GM18520 (cell line): ENCODE measurements at regions not wholly inside any gene's neighbourhood (a gene's known extent, or its start where the extent isn't known, plus 50 kb on each side); places are given as distances from the start of the nearest gene placed in this dataset.
"Not testable (repeated sequence)": the region's sequence is repeated elsewhere in the genome, so short reads cannot be mapped to it uniquely, and the experiment has no call there.

Source experiments
- ATAC-seq: cut with Tn5 transposase; IDR thresholded peaks from one replicate; pipeline ENCODE4 v1.9.1; 2021; ENCODE audit not compliant: unreplicated experiment

GRCh38 chr15:45804028-45804427 lies 169.2 kb downstream of the SQOR start:
- ATAC-seq, result no peak

- ATAC-seq, result no peak
These were observed 175.4 kb downstream of the SQOR start for GRCh38 chr15:45810201-45810600.

DNA sequence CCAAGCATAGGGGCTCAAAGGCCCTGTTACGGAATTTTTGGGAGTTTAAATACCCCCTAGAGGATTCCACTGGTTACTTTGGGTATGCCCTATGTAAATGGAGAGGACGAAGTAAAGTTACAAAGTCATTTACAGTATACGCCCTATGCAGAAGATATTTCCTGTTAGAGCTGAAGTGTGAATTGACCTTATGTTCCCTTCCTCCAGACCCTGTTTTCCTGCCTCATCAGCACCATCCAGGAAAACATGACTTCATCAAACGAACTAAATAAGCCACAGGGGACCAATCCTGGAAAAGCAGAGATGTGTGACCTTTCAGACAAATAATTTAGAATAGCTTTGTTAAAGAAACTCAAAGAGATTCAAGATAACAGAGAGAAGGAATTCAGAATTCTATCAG lies 177.4 kb downstream of the SQOR start:
- no peak for ATAC-seq

DNA sequence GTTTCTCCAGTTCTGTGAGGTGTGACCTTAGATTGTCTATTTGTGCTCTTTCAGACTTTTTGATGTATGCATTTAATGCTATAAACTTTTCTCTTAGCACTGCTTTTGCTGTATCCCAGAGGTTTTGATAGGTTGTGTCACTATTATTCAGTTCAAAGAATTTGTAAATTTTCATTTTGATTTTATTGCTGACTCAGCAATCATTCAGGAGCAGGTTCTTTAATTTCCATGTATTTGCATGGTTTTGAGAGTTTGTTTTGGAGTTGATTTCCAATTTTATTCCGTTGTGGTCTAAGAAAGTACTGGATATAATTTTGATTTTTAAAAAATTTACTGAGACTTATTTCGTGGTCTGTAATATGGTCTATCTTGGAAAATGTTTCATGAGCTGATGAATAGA lies 182.7 kb downstream of the SQOR start:
- not testable (repeated sequence) for ATAC-seq

DNA sequence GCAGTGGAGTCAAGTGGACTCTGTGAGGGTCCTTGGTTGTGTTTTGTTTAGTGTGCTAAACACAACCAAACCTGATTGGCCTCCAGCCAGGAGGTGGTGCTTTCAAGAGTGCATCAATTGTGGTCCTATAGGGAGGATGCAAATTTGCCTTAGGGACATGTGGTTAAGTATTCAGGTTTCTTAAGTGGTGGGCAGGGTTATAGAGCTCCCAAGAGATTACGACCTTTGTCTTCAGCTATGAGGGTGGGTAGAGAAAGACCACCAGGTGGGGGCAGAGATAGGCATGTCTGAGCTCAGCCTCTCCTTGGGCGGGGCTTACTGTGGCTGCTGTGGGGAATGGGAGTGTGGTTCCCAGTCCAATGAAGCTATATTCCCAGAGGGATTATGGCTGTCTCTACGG lies 186.6 kb downstream of the SQOR start:
- no peak for ATAC-seq

DNA sequence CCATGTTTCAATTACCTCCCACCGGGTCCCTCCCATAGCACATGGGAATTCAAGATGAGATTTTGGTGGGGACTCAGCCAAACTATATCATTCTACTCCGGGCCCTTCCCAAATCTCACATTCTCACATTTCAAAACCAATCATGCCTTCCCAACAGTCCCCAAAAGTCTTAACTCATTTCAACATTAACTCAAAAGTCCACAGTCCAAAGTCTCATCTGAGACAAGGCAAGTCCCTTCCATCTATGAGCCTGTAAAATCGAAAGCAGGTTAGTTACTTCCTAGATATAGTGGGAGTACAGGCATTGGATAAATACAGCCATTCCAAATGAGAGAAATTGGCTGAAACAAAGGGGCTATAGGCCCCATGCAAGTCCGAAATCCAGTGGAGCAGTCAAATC lies 188.1 kb downstream of the SQOR start:
- ATAC-seq, result not testable (repeated sequence)

- ATAC-seq, result no peak
These were observed 192.4 kb downstream of the SQOR start for GRCh38 chr15:45827275-45827674.

- ATAC-seq, result no peak
These were observed 192.9 kb downstream of the SQOR start for GRCh38 chr15:45827766-45828165.

- ATAC-seq, result no peak
These were observed 194.7 kb downstream of the SQOR start for GRCh38 chr15:45829336-45830153.

GRCh38 chr15:45831787-45832186 lies 197.0 kb downstream of the SQOR start:
- no peak for ATAC-seq

DNA sequence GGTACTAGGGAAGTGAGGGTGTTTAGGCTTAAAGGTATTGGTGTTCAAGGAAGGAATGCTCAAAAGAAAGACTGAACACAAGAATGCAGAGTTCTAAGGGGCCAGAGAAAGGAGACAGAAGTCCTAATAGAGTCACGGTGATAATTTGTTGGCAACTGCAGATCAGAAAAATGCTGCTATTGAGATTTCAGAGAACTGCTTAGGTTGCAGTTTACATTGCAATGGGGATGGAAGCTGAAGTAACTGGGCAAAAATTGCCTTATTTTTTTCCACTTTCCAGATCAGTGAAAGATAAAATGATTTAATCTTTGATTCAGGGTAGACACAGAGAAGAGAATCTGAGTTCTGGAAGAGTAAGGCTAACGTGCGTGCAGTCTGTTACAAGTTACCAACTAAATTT lies 199.8 kb downstream of the SQOR start:
- ATAC-seq, result no peak

DNA sequence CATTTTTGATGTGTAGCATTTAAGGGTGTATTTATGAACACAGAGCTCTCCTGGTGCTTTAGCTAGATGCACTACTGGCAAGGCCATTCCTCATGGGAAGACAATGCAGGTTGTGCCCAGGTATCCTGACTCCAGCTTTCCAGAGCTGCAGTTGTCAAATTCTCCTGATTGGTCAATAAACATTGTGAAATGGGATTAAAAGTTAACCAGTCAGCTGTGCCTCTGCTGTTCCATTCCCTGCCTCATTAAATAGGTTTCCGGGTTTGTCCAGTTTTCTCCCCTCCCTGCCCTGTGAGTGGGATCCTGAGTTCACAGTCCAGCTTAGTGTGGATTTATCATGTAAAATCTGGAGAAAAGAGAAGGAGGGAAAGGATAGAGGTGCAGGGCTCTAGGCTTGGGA lies 207.3 kb downstream of the SQOR start:
- ATAC-seq, result no peak

GRCh38 chr15:45847645-45848044 lies 212.8 kb downstream of the SQOR start:
- no peak for ATAC-seq

DNA sequence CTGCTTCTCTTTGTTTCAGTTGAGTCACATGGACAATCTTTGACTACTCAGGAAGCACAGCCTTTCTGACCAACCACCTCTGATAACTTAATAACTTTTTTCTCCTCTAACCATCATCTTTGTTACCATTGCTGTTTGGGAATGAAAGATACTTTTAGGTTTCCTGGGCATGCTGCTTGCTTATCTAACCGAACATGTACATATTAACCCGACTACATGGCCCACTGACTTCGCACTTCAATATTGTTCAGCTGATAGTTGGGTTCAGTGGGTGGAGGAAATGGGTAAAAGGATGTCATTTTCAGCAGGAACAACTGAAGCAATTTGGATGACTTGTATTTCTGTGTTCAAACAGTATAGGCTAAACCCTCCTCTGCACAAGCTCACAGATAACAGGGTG lies 214.3 kb downstream of the SQOR start:
- no peak for ATAC-seq

DNA sequence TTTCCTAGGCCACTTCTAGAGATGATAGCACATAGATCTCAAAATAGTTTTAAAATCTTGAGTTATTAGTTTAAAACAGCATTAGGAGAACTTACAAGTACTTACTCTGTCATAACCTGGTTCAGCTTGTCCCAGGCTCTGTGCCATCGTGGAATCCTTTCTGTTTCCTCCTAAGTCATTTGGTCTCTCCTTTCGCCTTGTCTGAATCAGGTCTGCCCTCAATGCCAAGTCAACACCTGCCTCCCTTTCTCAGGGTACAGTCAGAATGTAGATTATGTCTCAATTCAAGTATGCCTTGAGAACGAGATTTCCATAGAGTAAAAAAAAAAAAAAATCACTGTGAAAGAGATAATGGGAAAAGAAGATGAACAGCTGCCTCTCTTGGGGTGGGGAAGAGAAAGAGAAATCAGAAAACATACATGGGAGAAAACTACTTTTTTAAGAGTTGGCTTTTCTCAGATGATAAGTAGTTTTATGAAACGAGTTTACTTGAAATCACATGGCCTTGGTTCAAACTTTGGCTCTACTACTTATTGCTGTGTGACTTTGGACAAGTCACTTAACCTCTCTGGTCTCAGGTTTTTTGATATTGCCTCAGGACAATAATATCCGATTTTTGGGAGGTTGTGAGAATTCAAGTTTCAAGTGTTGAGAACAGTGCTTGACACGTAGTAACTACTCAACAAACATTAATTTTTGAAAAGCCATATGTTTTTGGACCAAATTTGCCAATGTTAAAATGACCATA lies 219.8 kb downstream of the SQOR start:
- ATAC-seq, result no peak

DNA sequence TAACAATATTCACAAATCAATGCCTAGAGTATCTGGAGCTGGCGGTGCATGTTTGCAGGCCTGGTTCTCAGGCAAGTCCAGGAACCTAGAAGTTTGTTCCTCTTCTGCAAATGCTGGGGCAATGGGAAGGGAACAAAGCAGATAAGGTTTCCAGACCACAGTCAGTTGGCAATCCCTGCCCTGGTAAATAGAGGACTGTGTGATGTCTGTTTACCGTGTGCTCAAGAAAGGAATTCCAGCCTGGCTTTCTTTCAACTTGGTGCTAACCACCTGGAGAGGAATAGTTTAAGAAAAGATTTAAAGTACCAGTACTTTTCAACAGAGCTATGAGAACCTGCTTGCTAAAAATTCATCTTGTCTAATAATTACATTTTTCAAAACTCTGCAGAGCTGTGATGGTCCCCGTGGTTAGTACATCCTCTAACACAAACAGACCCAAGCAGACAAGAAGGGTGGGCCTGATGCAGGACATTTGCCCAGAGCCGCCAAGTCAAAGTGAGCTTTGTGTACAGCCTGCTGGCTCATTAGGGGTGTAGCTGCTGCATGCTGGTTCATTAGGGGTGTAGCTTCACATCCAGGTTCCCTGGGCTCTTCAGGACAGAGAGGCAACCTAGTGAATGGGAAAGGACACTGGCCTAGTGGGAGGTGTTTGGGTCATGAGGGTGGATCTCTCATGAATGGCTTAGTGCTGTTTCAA lies 220.5 kb downstream of the SQOR start:
- ATAC-seq, result no peak

DNA sequence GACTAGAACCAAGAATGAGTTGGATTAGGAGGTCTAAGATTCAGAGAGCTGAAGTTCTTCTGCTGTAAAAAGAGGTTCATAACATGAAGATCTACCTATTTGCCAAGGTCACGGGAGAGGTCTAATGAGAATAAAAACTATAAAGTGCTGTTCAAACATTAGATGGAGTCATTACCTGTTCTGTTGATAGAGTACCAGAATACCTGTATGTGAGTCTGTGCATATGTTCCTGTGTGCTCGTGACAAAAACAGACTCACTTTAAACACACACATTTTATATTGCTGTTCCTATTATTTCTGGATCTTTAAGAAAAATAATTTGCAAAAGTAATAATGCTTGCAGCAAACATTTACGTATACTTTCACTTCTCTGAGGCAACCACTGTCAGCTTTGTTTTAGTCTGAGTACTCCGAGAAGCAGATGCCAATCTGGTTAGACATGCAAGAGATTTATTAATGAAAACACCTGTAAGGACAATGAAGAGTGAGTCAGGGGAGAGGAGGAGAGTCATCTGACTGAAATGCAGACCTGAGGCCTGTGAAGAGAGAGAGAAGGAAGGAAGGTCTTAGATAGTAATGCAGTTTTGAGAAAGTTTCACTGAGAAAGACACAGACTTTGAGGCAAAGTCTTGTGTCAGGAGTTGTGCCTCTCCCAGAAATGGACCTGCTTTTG lies 221.2 kb downstream of the SQOR start:
- ATAC-seq, result no peak

- ATAC-seq, result no peak
These were observed 222.5 kb downstream of the SQOR start for GRCh38 chr15:45857291-45857690.

DNA sequence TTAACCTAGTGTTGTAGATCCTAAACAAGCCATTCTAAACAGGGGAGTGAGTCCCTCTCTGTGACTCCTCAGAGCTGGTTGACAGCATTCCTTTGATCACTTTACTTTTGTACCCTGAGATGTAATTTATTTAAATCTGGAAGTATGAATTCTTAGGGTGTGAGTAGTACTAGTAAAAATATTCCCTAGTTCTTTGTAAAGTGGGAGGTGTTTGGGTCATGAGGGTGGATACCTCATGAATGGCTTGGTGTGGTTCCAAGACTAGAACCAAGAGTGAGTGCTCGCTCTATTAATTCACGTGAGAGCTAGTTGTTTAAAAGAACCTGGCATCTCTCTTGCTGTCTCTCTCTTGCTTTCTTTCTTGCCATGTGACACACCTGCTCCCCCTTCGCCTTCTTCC lies 223.7 kb downstream of the SQOR start:
- ATAC-seq, result no peak

DNA sequence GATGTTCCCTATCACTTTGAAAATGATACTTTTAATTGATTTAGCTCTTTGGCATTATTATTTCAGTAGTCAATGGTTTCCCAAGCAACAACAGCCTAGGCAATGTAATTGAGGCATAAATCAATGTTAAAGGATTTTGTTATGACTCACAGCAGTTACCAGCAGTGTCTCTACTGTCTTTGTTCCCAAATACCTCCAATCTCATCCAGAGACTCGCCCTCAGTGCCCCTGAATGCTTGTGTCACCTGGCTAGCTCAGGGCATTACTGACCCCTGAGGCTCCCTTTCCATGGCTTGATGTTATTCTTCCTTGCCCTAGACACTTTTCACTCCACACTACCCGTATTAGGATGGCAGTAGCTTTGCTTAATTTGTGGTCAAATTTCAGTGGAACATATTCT lies 227.2 kb downstream of the SQOR start:
- no peak for ATAC-seq

GRCh38 chr15:45863881-45864580 lies 229.2 kb downstream of the SQOR start:
- ATAC-seq, result no peak
